GM18505 (cell line): ENCODE measurements at regions not wholly inside any gene's neighbourhood (a gene's known extent, or its start where the extent isn't known, plus 50 kb on each side); places are given as distances from the start of the nearest gene placed in this dataset.
"Not testable (repeated sequence)": the region's sequence is repeated elsewhere in the genome, so short reads cannot be mapped to it uniquely, and the experiment has no call there.

Experiments used
- ATAC-seq: cut with Tn5 transposase; IDR thresholded peaks from one replicate; pipeline ENCODE4 v1.9.1; 2021; ENCODE audit not compliant: unreplicated experiment
- POLR2A ChIP-seq: IDR thresholded peaks from 4 replicates; pipeline ENCODE4 v1.6.1; 2011; ENCODE audit warnings: borderline replicate concordance; ENCODE audit not compliant: insufficient read depth, insufficient read length; ENCODE audit errors: extremely low read depth

DNA sequence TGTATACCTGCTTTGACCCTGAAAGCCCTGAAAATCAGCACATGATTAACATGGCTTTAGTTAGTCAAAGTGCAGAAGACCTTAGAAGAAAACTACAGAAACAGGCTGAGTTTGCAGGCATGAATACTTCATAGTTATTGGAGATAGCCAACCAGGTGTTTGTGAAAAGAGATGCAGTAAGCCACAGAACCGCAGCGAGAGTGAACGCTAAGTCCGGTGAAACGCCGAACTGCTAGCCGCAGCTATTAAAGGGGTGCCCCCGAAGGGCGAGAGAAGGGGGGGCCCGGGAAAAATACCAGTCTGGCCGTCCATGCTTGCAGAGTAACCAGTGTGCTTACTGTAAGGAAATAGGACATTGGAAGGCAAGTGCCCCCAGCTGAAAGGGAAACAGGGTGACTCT is 784.0 kb upstream of the TMEM132C start:
- no peak for ATAC-seq
- TF ChIP-seq POLR2A = no peak

DNA sequence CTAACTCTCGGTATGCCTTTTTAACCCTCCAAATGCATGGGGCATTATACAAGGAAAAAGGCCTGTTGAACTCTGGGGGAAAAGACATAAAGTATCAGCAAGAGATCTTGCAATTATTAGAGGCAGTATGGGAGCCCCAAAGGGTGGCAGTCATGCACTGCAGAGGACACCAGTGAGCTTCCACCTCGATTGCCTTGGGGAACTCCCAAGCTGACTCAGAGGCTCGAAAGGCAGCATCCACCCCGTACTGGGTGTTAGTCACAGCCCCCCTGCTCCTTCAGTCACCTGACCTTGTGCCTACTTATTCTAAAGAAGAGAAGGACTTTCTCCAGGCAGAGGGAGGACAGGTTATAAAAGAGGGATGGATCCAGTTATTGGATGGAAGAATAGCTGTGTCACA is 781.4 kb upstream of the TMEM132C start:
- no peak for TF ChIP-seq POLR2A
- ATAC-seq = no peak

DNA sequence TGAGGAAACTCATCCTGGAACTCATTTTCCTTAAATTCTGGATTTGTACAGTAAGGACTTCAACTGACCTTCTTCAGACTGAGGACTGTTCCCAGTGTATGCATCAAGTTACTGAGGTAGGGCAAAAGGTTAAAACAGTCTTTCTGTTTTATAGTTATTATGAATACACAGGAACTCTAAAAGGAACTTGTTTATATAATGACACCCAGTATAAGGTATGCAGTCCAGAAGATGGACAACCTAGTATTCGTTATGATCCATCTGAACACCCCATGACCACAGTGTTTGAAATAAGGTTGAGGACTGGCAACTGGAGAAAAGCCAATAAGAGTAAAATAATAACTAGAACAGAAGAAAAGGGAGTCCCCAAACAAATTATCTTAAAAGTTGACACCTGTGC is 779.9 kb upstream of the TMEM132C start:
- ATAC-seq = no peak
- TF ChIP-seq POLR2A = no peak

DNA sequence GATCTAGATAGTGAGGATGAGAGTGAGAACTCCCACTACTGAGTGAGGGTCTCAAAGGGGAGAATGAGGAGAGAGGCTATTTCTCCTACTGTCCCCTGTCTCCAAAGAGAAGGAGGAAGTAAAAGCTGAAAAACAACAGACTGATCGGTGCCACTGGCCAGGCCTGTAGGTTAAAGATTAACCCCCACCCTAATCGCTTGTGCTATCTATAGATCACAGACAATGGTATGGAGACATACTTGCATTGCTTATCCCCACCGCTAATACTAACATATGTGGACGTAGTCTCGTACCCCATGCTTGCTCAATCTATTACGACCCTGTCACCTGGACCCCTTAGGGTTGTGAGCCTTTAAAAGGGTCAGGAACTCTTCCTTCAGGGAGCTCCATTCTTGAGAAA is 777.9 kb upstream of the TMEM132C start:
- no peak for ATAC-seq
- TF ChIP-seq POLR2A = no peak

DNA sequence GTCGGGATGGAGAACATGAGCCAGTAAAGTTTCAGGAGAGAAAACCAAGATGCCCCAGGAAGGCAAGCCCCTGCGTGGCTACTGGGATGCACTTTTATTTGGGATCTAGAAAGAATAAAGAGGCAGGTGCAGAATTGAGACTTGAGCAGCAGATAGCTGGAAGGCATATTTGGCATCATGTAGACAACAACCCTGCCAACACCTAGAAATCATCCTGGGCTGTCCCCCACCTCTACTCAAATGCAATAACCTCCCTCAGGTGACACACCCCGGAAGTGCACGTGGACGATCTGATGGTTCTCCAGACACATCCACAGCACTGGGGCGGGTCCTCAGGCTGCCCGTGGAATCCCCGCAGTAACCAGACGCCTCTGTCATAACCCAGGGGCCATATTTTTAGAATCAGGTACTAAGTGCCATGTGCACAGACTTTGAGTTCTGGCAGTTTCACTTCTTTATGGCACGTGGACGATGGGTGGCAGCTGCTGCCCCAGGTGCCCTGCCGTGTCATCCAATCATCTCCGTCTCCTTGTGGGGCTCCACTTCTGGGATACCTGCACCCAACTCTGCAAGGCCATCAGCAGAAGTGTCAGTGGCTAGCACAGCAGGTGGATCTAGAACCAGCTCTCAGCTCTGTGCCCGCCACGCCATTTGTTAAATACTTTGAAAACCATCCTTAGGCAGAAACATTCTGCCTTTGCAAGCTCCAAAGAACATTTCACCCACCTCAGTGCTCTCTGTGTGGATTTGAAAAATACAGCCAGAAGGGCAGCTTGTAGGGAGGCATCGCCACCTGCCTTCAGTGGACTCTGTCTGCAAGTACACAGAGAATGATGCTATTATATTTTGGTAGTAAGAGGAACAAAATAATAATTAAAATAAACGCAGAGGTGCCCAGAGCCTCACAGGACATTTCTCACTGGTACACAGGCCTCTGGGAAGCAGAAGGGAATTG is 771.7 kb upstream of the TMEM132C start:
- no peak for TF ChIP-seq POLR2A

DNA sequence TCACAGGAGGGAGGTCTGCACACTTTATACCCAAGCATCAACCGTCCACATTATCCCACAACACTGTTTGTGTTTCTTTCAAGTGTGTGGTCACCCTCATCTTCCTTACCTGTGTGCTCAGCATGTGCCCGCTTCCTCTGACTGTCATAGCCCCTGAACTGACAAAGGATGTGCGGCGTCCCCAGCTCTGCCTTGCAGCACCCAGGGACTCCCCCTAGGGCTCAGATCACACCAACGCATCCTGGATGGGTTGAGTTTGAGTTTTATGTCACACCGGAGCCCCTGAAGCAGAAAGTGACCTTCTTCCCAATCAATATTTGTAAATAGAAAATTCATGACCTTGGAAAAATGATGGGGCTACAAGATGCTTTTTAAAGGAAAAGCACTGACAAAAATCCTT is 770.7 kb upstream of the TMEM132C start:
- no peak for ATAC-seq

More for the DNA sequence above, 771.7 kb upstream of the TMEM132C start:
- no peak for ATAC-seq

DNA sequence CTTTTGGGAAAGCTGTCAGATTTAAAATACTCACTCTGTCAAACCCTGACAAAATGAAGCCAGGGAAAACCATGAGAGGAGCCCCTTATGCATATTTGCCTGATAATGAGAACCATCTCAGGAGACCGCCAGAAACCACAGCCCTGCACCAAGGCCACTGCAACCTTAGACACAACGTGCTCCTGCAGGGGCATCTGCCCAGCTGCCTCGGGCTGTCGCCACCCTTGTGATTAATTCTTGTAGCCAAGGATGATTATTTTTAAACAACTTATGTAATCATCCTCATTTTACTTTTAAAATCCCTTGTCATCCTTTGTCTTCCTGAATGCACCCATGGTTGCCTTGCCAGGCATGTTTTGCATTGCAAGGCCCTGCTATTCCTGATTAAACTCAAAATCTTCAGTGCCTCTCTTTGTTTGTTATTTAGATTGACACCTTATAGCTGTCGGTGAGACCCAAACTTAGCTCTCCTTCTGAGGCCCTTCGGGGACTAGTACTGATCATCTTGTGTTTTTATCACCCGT is 766.4 kb upstream of the TMEM132C start:
- ATAC-seq = no peak
- no peak for TF ChIP-seq POLR2A

More for the DNA sequence above, 770.7 kb upstream of the TMEM132C start:
- TF ChIP-seq POLR2A = no peak

DNA sequence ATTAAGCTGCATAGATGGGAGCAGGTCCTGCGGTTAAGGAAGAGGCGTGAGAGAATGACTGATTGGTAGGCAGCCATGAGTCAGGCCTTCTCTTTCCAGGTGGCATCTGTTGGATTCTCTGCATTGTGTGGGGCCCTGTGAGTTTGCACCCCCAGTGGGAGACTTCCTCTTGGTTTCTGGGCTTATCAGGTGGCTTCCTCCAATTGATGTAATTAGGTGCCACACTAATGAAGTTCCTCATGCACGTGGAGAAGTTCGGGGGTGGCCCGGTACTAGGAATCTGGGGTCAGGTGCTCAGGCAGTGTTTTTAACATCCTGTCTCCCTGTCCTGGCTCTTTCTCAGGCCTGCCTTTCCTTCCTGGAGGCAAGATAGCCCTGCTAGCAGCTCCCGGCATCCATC is 765.1 kb upstream of the TMEM132C start:
- TF ChIP-seq POLR2A = no peak

DNA sequence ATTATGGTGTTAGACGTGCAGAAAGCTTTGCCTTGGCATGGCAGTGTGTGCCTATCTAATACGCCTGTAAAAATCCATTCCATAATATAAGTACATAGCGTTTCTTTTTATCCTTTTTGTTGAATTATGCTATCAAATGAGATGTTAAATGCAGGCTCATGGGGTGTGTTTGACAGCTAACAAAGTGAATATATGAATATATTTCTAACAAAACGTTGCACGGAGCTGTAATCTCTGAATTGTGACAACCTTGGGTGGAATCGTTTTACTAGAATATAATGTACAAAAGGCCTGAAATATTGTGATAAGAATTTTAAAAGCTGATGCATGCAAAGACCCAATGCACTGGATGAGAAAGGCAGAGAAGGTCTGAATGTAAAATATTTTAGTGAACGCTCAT is 763.7 kb upstream of the TMEM132C start:
- no peak for ATAC-seq
- TF ChIP-seq POLR2A = no peak

More for the DNA sequence above, 765.1 kb upstream of the TMEM132C start:
- ATAC-seq = no peak

DNA sequence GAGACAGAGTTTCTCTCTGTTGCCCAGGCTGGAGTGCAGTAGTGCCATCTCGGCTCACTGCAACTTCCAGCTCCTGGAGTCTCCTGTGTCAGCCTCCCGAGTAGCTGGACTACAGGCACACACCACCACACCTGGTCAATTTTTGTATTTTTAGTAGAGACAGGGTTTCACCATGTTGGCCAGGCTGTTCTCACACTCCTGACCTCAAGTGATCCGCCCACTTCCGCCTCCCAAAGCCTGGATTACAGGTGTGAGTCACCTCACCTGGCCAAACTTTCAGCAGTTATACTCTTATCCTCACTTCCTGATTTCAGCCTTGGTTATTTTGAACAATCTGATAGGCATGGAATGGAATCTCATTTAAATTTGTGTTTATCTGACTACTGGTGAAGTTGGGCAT is 763.0 kb upstream of the TMEM132C start:
- not testable (repeated sequence) for ATAC-seq

DNA sequence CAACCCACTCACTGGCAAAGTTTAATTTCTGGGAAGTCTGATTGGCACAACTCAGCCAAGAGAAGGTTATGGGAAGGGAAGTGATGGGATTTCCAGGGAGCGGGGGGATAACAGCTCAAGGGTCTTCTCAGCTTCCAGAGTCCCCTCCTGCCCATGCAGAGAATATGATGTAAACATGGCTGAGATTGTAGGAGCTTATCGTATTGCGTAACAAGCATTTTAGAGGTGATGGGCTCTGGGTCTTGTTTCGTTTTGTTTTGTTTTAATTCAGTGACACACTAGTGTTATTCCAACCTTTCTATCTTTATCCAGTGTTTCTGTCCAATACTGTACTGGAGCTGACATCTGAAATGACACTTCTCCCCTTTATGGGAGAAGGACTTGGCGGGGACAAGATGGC is 762.1 kb upstream of the TMEM132C start:
- no peak for TF ChIP-seq POLR2A
- ATAC-seq = no peak

DNA sequence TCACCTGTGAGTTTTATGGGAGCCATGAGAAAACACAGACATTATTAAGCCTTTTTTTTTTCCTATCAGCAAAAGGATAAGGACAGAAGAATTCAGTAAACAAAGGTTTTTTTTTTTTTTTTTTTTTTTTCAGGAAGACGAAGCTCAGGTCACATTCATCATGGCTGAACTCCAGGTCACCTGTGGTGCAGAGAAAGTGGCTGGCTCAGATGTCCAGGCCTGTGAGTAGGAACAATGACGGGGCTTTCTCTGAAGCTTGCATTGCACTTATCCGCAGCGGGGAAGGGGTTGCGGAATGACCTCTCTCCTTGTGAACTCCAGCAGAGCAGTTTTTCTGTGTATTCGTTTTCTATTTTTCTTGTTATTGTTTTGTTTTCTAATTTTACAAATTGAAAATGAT is 759.6 kb upstream of the TMEM132C start:
- TF ChIP-seq POLR2A = no peak
- ATAC-seq = no peak

DNA sequence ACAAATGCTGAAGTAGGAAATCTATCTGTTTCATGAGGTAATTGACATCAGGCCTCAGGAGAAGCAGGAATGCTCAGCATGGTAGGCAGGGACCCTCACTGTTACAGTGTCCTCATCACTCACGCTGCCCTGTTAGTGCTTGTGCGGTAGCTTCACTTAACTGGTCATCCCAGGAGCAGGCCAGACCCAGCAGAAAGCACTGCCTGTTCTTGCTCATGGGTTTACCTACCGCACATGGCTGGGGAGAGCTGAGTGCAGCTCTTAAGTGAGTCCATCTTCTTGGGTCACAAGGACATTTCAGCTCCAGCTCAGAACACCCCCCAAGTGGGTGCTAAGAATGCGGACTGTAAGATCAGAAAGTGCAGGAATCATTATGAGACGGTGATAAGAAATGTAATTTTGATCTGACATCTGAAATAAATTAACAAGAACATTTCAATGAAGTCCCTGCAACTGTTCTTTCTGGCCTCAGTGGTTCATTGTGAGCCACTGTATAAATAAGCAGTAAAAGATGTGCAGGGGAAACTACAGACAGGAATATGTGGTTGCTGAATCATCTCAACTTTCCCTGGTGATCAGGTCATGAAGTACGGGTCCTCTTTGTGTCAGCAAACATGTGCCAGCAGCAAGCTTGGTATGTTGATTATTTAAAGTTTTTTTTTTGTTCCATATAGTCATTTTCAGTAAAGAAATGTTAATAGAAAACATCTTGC is 757.7 kb upstream of the TMEM132C start:
- no peak for TF ChIP-seq POLR2A
- no peak for ATAC-seq

DNA sequence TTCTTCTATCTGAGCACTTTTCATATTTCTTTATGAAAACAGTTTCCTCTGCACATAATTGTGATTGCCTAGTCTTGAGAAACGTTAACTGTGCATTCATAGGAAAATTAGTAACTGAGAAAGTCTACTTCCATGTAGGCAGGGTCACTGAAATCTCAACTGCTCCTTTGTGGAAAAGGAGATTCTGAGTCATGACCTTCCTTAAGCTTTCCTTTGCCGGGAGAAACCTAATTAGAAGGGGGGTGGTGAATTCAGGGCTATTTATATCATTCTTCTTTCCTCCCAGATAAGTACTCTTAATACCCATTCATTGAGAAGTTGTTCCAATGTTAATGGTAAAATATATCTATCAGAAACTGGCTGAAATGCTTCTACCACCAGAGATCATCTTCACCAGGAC is 751.0 kb upstream of the TMEM132C start:
- ATAC-seq = no peak
- TF ChIP-seq POLR2A = no peak
